GM12874 (cell line): ENCODE measurements at regions not wholly inside any gene's neighbourhood (a gene's known extent, or its start where the extent isn't known, plus 50 kb on each side); places are given as distances from the start of the nearest gene placed in this dataset.

Experiments
- CTCF ChIP-seq: IDR thresholded peaks from 2 replicates; pipeline ENCODE4 v1.5.1; 2011; ENCODE audit warnings: low read depth, mild to moderate bottlenecking, control low read depth, low read length, moderate library complexity; ENCODE audit not compliant: insufficient read depth

DNA sequence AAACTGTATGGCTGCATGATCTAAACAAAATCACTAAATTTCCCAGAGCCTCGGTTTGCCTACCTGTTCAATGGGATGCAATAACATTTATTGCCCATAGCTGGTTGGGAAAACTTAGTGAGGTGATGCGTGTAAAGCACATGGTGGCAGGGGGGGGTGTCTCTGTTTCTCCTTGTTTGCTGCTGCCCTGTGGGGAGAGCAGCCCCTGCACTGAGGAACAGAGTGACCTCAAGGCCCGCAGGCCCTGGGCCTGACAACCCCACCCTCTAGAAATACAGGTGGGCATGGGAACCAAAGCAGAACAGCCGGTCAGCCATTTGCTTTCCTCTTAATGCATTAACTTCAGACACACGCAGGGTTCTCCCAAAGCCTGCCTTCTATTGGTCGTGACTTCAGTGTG, 55.1 kb upstream of the SLC66A3 start:
- TF ChIP-seq CTCF = no peak

DNA sequence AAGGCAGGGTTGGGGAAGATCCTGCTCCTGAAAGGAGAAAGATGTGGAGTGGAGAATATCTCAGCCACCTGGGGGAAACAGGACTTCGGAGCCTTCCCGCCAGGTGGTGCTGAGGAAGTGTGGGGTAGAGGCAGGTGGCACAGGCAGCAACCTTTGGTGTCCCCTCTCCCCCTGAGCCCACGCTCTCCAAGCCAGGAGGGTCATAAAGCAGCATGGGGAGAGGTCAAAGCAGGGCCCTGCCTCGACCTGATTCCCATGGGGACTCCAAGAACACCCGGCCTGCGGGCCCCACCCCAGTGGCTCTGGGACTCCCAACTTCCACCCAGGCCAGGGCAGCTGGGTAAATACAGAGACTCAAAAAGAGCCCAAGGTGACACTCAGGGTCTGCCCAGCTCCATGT, 54.3 kb upstream of the SLC66A3 start:
- no peak for TF ChIP-seq CTCF

- no peak for TF ChIP-seq CTCF
Measured at GRCh38 chr2:11101430-11101829, 53.8 kb upstream of the SLC66A3 start.

GRCh38 chr2:11102466-11102865, 52.8 kb upstream of the SLC66A3 start:
- no peak for TF ChIP-seq CTCF

- TF ChIP-seq CTCF = no peak
Measured at GRCh38 chr2:11102956-11103860, 52.1 kb upstream of the SLC66A3 start.

DNA sequence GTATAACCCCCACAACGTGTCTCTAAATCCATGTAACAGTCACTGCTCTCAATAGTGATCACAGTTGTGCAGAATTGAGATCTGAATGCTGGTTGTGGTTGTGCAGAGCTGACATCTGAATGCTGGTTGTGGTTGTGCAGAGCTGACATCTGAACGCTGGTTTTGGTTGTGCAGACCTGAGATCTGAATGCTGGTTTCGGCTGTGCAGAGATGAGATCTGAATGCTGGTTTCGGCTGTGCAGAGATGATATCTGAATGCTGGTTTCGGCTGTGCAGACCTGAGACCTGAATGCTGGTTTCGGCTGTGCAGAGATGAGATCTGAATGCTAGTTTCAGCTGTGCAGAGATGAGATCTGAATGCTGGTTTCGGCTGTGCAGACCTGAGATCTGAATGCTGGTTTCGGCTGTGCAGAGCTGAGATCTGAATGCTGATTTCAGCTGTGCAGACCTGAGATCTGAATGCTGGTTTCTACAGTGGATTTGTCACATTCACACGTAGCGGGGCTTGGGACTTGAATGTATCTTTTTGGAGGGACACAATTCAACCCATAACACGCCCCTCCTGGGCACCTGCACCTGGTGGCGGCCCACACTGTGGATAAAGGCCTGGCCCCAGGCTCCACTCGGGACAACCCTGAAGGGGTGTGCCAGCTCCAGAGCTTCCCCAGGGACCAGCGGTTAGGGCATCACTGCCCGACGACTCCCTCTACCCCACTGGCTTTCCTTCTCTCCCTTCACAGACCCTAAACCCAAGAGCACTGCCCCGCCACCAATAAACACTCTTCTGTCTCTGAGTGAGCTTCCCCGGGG, 51.1 kb upstream of the SLC66A3 start:
- TF ChIP-seq CTCF = no peak
